Medulla oblongata (tissue), 1 donor: ENCODE measurements at regions not wholly inside any gene's neighbourhood (a gene's known extent, or its start where the extent isn't known, plus 50 kb on each side); places are given as distances from the start of the nearest gene placed in this dataset.
"Not testable (repeated sequence)": the region's sequence is repeated elsewhere in the genome, so short reads cannot be mapped to it uniquely, and the experiment has no call there.

Experiments
- DNase-seq: peaks from one replicate; pipeline ENCODE4 v3.0.0-alpha.2; 2015; ENCODE audit errors: extremely low spot score

GRCh38 chr14:97028382-97028781 lies 231.2 kb downstream of the VRK1 start:
- no peak for DNase-seq

DNA sequence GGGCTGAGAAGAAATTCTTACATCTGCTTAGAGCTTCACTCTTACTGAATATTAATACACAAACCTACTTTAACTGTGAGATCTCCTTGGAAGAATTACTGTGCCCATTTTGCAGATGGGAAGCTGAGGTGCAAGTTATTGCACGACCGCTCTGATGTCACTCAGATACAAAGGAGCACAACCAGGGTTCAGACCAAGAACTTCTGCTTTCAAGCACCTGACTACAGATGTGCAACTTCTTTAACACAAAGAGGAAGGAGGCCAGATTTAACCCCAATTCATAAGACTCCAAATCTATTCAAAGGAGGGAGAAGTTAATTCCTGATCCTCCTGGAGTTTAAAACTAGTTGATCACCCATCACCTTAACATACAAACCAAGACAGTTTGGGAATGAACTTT lies 232.6 kb downstream of the VRK1 start:
- no peak for DNase-seq

GRCh38 chr14:97031530-97031929 lies 234.3 kb downstream of the VRK1 start:
- DNase-seq, result no peak

- no peak for DNase-seq
Observed at GRCh38 chr14:97033556-97034081, 236.4 kb downstream of the VRK1 start.

DNA sequence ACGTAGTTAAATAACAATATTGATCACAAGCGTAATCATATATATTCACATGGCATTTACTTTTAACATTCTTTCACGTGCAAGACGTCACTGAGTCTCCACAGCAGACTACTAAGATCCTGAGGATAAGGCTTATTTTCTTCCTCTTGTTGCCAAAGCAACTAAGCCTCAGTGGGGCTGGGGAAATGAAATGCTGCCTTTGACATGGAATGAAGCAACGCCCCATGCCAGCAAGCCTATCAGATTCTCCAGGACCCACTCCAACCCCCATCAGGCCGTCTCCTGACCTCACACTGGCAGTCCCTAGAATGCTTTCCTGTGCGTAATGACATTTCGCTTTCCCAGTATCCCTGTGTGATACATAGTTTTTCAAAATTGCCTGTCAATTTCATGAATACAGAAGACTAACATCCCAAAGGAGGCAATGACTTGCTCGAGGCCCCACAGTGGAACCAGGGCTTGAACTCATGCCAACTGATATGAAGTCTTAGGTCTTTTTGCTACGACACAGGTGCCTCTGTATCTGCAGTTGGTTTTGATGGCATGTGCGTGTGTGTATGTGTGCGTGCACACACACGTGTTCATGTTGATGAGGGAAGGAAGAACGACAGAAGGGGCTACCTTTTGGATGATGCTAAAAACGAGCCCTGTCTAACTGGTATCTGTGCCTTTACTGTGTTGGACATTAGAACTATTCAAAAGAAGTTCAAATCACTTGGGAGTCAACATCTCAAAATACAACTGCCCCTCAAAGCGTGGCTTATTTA lies 239.1 kb downstream of the VRK1 start:
- DNase-seq, result no peak

- no peak for DNase-seq
Observed at GRCh38 chr14:97039717-97040363, 242.7 kb downstream of the VRK1 start.

DNA sequence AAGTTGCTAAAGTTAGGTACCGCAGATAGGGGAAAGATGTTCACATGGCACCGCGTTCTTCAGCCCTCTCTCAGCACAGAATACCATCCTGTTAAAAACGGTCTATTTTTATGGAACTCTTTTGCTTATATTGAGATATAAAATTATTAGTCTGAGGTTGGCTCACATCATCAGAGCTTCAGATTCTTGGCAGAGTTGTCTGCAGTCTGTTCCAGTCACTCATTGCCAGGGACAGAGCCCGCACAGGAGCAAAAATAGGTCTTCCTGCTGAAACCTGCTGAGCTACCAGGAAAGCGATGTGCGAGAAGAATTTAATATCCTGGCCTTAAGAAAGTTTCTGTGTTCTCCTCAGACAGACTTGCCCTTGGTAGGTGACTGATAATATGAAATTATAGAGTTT lies 249.8 kb downstream of the VRK1 start:
- no peak for DNase-seq

DNA sequence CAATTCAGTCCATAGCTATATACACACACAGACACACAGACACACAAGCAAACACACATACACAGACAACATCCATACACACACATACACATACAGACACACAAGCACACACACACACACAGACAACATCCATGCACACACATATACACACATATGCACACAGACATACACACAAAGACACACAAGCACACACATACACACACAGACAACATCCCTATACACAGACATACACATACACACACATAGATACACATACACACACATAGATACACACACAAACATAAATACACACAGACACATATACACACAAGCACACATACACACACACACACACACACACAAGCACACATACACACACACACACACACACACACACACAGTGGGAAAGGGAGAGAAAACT lies 254.8 kb downstream of the VRK1 start:
- DNase-seq, result no peak

DNA sequence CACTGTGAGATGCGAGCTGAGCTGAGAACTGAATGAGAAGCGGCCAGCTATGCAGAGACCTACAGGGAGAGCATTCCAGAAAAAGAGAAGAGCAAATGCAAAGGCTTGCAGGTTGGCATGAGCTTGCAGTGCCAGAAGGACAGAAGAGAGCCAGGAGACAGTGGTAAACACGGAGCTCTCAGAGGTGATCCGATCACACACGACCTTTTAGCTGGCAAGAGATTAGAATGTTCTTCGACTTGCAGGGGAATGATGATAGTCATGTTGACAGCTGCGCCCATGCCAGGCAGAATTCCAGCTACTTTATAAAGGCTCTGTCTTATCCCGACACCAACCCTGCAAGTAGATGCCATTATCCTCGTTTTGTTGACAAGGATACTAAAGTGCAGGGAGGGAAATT lies 256.8 kb downstream of the VRK1 start:
- no peak for DNase-seq

DNA sequence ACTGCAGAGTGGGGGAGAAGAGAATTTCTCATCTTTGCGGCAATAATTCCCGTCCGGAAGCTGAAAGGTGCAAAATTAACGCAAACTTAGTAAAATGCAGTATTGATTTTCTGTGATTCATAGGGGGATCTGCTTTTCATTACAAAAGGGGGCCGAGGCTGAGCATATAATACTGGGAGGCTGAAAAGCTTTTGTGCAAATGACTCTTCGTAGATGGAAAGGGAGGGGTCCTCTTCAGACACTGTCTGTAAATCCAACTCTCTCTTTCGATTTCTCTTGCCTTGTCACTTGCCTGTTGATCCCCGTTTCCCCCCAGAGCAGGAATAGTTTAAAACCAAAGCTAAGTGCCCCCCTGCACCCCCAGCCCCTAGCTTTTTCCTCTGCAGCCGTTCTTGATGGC lies 258.2 kb downstream of the VRK1 start:
- DNase-seq, result no peak

DNA sequence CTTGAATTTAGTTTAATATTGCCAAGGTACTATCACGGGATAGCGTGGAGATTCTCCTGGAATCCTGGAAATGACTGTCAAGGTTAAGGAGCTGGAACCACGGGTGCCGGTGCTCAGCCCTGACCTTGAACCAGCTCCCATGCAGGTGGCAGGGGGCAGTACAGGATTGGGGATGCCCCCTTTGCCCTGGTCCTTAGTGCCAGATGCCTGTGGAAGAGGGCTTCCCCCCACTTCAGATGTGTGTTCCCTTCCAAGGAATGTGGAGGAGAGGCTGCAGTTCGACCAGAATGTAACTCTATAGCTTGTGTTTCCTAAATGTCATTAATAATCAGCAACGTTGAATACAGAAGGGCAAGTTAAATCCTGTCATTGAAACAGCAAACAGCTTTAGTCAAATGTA lies 258.9 kb downstream of the VRK1 start:
- DNase-seq, result no peak

- no peak for DNase-seq
Observed at GRCh38 chr14:97057238-97058073, 260.3 kb downstream of the VRK1 start.

DNA sequence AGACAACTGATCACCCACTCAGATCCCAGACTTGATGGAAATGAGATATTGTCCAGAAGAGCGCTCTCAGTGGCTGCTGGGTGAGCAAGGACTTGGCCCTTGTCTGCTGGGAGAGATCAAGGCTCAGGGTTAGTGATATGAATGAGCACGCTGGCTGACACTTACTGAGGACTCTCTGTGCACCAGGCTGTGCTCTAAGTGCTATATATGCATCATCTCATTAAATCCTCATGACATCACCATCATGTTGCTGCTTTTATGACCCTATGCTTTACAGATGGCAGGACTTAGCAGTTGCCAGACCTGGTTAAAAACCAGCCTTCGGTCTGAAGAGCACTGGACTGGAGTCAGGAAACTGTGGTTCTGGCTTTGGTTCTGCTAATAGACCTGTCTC lies 260.9 kb downstream of the VRK1 start:
- no peak for DNase-seq

- DNase-seq, result no peak
Observed at GRCh38 chr14:97058589-97058988, 261.4 kb downstream of the VRK1 start.

DNA sequence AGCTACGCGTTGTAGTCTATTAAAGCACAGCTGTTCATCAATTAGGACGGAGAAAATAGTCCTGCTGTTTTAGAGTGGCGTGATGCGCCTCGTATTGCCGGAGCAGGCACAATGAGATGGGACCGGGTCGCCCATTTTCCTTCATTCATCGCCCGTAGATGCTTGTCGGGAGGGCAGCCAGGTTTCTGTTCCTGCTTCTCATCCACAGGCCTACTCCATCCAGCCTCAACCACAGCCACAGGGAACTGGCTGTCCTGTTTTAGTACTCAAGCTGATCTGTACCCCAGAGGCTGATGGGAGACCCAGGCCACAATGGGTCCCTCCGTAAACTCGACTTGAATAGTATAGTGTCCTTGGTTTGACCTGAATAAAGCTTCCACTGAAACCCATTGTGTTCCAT lies 264.0 kb downstream of the VRK1 start:
- DNase-seq, result peak; percentile 56

DNA sequence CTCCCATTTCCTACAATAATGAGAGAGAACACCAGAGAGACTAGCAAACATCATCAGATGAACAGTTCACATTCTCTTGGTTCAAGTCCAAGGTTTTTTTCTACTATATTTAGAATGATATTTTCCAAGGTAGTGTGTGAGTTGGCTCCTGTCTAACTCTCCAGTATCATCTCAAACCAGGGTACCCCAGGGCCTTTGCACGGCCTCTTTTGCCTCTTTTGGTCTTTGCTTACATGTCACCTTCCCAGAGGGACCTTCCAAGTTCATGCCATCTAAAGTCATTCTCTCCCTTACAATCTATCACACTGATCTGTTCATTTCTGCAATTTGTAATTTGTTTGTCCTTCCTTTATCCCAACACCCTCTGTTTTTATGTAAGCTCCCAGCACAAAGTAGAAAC lies 264.5 kb downstream of the VRK1 start:
- DNase-seq, result no peak

GRCh38 chr14:97065305-97066067 lies 268.3 kb downstream of the VRK1 start:
- no peak for DNase-seq

- no peak for DNase-seq
Observed at GRCh38 chr14:97066068-97066899, 269.1 kb downstream of the VRK1 start.

GRCh38 chr14:97068293-97068692 lies 271.1 kb downstream of the VRK1 start:
- DNase-seq, result not testable (repeated sequence)

- no peak for DNase-seq
Observed at GRCh38 chr14:97070259-97070658, 273.1 kb downstream of the VRK1 start.

GRCh38 chr14:97071177-97071576 lies 274.0 kb downstream of the VRK1 start:
- no peak for DNase-seq
